ENCODE measurements at regions not wholly inside any gene's neighbourhood (a gene's known extent, or its start where the extent isn't known, plus 50 kb on each side); places are given as distances from the start of the nearest gene placed in this dataset.

DNA sequence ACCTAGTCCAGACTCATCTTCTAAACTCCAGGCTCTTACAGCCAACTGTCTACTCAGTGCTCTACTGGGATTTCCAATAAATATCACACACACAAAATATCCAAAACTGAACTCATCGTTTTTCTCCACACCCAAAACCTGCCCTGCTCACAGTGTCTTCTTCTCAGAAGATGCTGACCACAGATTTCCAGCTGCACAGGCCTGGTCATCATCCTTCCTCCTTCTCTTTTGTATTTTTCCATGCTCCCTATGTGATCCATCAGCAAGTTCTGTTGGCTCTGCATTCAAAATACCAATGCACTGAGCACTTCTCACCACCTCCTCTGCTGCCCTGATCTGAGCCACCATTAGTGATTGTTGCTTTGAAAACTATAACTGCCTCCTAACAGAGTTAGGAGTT, 159.5 kb upstream of the KAZN start:
- TF ChIP-seq, protein P1, sequence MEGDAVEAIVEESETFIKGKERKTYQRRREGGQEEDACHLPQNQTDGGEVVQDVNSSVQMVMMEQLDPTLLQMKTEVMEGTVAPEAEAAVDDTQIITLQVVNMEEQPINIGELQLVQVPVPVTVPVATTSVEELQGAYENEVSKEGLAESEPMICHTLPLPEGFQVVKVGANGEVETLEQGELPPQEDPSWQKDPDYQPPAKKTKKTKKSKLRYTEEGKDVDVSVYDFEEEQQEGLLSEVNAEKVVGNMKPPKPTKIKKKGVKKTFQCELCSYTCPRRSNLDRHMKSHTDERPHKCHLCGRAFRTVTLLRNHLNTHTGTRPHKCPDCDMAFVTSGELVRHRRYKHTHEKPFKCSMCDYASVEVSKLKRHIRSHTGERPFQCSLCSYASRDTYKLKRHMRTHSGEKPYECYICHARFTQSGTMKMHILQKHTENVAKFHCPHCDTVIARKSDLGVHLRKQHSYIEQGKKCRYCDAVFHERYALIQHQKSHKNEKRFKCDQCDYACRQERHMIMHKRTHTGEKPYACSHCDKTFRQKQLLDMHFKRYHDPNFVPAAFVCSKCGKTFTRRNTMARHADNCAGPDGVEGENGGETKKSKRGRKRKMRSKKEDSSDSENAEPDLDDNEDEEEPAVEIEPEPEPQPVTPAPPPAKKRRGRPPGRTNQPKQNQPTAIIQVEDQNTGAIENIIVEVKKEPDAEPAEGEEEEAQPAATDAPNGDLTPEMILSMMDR (IDR thresholded peaks at IDR 0.05; ENCODE audit: low read depth, low read length, poor library complexity, severe bottlenecking) = no peak
- TF ChIP-seq EZH2phosphoT487 (IDR thresholded peaks at IDR 0.05; ENCODE audit: borderline replicate concordance, low read length) = no peak

All from DOHH2 (cell line).